Duodenal mucosa (tissue), 2 donors: ENCODE measurements at regions not wholly inside any gene's neighbourhood (a gene's known extent, or its start where the extent isn't known, plus 50 kb on each side); places are given as distances from the start of the nearest gene placed in this dataset.
"Not testable (repeated sequence)": the region's sequence is repeated elsewhere in the genome, so short reads cannot be mapped to it uniquely, and the experiment has no call there.

Source experiments
- H3K27ac ChIP-seq: one replicate; pipeline ENCODE4 v1.7.0; 2013; ENCODE audit warnings: low read depth, low read length
- H3K27me3 ChIP-seq, 2 donors: one replicate each; pipeline ENCODE4 v1.7.0; 2013; ENCODE audit warnings: low read length in 2 of 2, control low read depth in 1 of 2; ENCODE audit not compliant: insufficient read depth in 2 of 2, control insufficient read depth in 1 of 2
- H3K36me3 ChIP-seq, 2 donors: one replicate each; pipeline ENCODE4 v1.7.0; 2013; ENCODE audit warnings: low read length in 2 of 2, control low read depth in 1 of 2; ENCODE audit not compliant: insufficient read depth in 2 of 2, control insufficient read depth in 1 of 2
- H3K4me1 ChIP-seq, 2 donors: one replicate each; pipeline ENCODE4 v1.7.0; 2013; ENCODE audit warnings: low read length in 2 of 2, control low read depth in 1 of 2; ENCODE audit not compliant: insufficient read depth in 2 of 2, control insufficient read depth in 1 of 2
- H3K4me3 ChIP-seq, 2 donors: one replicate each; pipeline ENCODE4 v1.7.0; 2013; ENCODE audit warnings: low read length in 2 of 2, low read depth in 1 of 2
- H3K9ac ChIP-seq, 2 donors: one replicate each; pipeline ENCODE4 v1.7.0; 2013; ENCODE audit warnings: low read length in 2 of 2, low read depth in 1 of 2
- H3K9me3 ChIP-seq, 2 donors: one replicate each; pipeline ENCODE4 v1.7.0; 2013; ENCODE audit warnings: low read length in 2 of 2, control low read depth in 1 of 2; ENCODE audit not compliant: control insufficient read depth in 1 of 2

- H3K9me3 ChIP-seq, result no peaks in the 10 kb centered on the region
- no peak overlapping the region for H3K9ac ChIP-seq
- no peaks in the 10 kb centered on the region for H3K36me3 ChIP-seq
- H3K4me3 ChIP-seq, result no peak overlapping the region
- no peak overlapping the region for H3K27ac ChIP-seq
- H3K27me3 ChIP-seq, result no peaks in the 10 kb centered on the region
- H3K4me1 ChIP-seq, result no peaks in the 10 kb centered on the region
Observed at GRCh38 chr11:100594320-100594719, 92.8 kb upstream of the ARHGAP42 start.

GRCh38 chr11:100600941-100601340, 86.1 kb upstream of the ARHGAP42 start:
- Histone ChIP-seq H3K9ac (no peak overlapping the region), H3K27me3 (no peaks in the 10 kb centered on the region), H3K4me3 (no peak overlapping the region), H3K4me1 (no peaks in the 10 kb centered on the region), H3K9me3 (no peaks in the 10 kb centered on the region), H3K36me3 (no peaks in the 10 kb centered on the region), H3K27ac (no peak overlapping the region)

GRCh38 chr11:100602716-100603115, 84.4 kb upstream of the ARHGAP42 start:
- H3K9me3 ChIP-seq, result no peaks in the 10 kb centered on the region
- no peak overlapping the region for H3K9ac ChIP-seq
- H3K27me3 ChIP-seq, result no peaks in the 10 kb centered on the region
- H3K36me3 ChIP-seq, result no peaks in the 10 kb centered on the region
- no peak overlapping the region for H3K27ac ChIP-seq
- H3K4me1 ChIP-seq, result no peaks in the 10 kb centered on the region
- H3K4me3 ChIP-seq, result no peak overlapping the region

- H3K9ac ChIP-seq, H3K27me3 ChIP-seq, H3K9me3 ChIP-seq, H3K27ac ChIP-seq, H3K4me1 ChIP-seq, H3K4me3 ChIP-seq, H3K36me3 ChIP-seq: not testable (repeated sequence)
Observed at GRCh38 chr11:100607761-100608160, 79.3 kb upstream of the ARHGAP42 start.

DNA sequence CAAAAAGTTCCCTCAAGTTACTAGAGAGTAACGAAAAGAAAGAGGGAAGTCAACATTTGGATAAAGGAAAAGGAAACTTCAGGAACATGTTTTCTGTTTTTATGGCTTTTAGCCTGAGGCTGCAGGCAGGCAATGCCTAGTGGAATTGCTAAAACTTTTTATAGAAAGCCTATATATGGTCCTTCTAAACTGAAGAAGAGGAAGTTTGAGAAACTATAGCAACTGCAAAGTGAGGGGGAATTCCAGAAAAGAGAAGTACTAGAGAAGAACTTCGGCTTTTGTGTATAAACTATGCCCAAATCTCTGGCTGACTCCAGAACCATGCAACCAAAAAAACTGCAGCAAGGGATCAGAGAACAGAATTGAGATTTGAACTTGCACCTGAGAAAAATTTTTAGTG, 74.3 kb upstream of the ARHGAP42 start:
- Histone ChIP-seq H3K27ac (no peak overlapping the region), H3K9ac (no peak overlapping the region), H3K4me3 (no peak overlapping the region), H3K27me3 (no peaks in the 10 kb centered on the region), H3K4me1 (no peaks in the 10 kb centered on the region), H3K36me3 (no peaks in the 10 kb centered on the region), H3K9me3 (no peaks in the 10 kb centered on the region)

DNA sequence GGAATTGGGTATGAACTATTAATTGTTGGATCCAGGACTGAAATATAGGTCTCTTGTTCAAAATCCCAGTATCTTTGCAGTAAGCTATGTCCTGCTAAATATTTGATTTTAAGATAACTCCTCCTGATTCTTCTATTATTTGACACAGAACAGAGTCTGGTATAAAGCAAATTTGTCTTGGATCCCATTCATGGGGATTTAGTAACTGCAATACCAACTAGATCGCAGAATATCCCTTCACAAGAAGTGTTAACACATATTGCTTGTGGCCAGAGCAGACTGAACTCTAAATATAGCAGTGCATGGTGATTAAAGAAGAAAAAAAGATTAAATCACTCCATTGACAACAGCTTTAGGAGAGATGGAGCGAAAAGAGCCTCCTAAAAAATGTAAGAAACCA, 68.2 kb upstream of the ARHGAP42 start:
- H3K27ac ChIP-seq, result no peak overlapping the region
- peaks cover 4 to 15% of the 10 kb centered on the region in 2 donors for H3K9me3 ChIP-seq
- no peak overlapping the region for H3K9ac ChIP-seq
- no peaks in the 10 kb centered on the region for H3K4me1 ChIP-seq
- H3K4me3 ChIP-seq, result no peak overlapping the region
- no peaks in the 10 kb centered on the region for H3K27me3 ChIP-seq
- H3K36me3 ChIP-seq, result no peaks in the 10 kb centered on the region

DNA sequence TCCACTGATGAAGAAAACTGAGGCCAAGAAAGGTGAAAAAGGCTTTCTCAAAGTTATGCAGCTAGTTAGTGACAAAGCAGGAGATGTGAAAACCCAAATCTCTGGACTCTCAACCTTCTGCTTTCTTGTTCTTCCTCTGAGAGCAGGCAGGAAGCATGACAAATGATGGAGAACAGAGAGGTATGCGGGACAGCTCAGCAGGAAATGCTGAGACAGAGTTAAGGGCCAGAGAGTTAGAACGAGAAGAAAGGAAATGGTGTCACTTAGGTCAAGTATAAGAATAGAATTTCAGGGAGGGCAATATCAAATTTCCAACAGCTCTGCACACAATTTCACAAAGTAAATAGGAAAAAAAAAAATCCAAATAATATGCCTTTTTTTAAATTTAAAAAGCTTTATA, 67.6 kb upstream of the ARHGAP42 start:
- no peak overlapping the region for H3K4me3 ChIP-seq
- H3K36me3 ChIP-seq, result no peaks in the 10 kb centered on the region
- no peaks in the 10 kb centered on the region for H3K27me3 ChIP-seq
- no peak overlapping the region for H3K9ac ChIP-seq
- no peaks in the 10 kb centered on the region for H3K4me1 ChIP-seq
- H3K27ac ChIP-seq, result no peak overlapping the region
- peaks cover 4 to 15% of the 10 kb centered on the region in 2 donors for H3K9me3 ChIP-seq

- H3K9me3 ChIP-seq, result peaks cover 4 to 15% of the 10 kb centered on the region in 2 donors
- H3K27me3 ChIP-seq, result no peaks in the 10 kb centered on the region
- no peak overlapping the region for H3K4me3 ChIP-seq
- no peaks in the 10 kb centered on the region for H3K36me3 ChIP-seq
- H3K27ac ChIP-seq, result no peak overlapping the region
- H3K4me1 ChIP-seq, result no peaks in the 10 kb centered on the region
- H3K9ac ChIP-seq, result no peak overlapping the region
Observed at GRCh38 chr11:100622404-100622803, 64.7 kb upstream of the ARHGAP42 start.

GRCh38 chr11:100624346-100624745, 62.7 kb upstream of the ARHGAP42 start:
- no peaks in the 10 kb centered on the region for H3K27me3 ChIP-seq
- no peak overlapping the region for H3K27ac ChIP-seq
- H3K4me3 ChIP-seq, result no peak overlapping the region
- H3K4me1 ChIP-seq, result no peaks in the 10 kb centered on the region
- peaks cover 4 to 15% of the 10 kb centered on the region in 2 donors for H3K9me3 ChIP-seq
- no peak overlapping the region for H3K9ac ChIP-seq
- no peaks in the 10 kb centered on the region for H3K36me3 ChIP-seq

DNA sequence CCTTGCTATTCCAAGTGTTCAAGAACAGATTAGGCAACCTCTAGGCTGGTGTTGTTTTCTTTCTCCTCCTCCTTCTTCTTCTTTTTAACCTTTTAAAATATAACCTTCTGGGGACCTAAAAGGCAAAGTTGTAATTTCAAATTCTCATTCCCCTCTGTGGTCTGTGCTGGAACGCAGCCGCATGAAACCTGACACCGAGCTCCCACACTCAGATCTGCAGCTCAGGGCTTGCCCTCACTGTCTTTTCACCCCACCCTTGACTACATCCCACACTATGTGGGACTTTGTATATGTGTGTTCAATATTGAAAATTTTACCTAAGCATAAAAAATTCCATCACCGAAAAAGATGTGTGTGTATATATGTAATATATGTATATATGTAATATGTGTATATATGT, 62.0 kb upstream of the ARHGAP42 start:
- no peaks in the 10 kb centered on the region for H3K27me3 ChIP-seq
- no peaks in the 10 kb centered on the region for H3K4me1 ChIP-seq
- H3K9me3 ChIP-seq, result peaks cover 4 to 15% of the 10 kb centered on the region in 2 donors
- H3K36me3 ChIP-seq, result no peaks in the 10 kb centered on the region
- no peak overlapping the region for H3K4me3 ChIP-seq
- no peak overlapping the region for H3K27ac ChIP-seq
- H3K9ac ChIP-seq, result no peak overlapping the region

GRCh38 chr11:100629671-100630070, 57.4 kb upstream of the ARHGAP42 start:
- Histone ChIP-seq H3K4me1 (peaks cover 16 to 22% of the 10 kb centered on the region in 2 donors), H3K4me3 (no peak overlapping the region), H3K9me3 (no peaks in the 10 kb centered on the region), H3K27ac (no peak overlapping the region), H3K27me3 (no peaks in the 10 kb centered on the region), H3K9ac (no peak overlapping the region), H3K36me3 (no peaks in the 10 kb centered on the region)
